Activated naive CD8-positive, alpha-beta T cell treated with anti-CD3 and anti-CD28 coated beads for 36 hours (primary cell): ENCODE measurements at regions not wholly inside any gene's neighbourhood (a gene's known extent, or its start where the extent isn't known, plus 50 kb on each side); places are given as distances from the start of the nearest gene placed in this dataset.

Experiments used
- DNase-seq: peaks from one replicate; pipeline ENCODE4 v3.0.0; 2021
- H3K27ac Mint-ChIP-seq: one replicate; pipeline ENCODE4 v1.8.0; 2022; ENCODE audit warnings: mild to moderate bottlenecking, moderate library complexity, mixed read lengths
- H3K27me3 Mint-ChIP-seq: one replicate; pipeline ENCODE4 v1.8.0; 2022; ENCODE audit warnings: mild to moderate bottlenecking, mixed read lengths
- H3K36me3 Mint-ChIP-seq: one replicate; pipeline ENCODE4 v1.8.0; 2021; ENCODE audit warnings: mild to moderate bottlenecking, mixed read lengths
- H3K4me1 Mint-ChIP-seq: one replicate; pipeline ENCODE4 v1.8.0; 2021; ENCODE audit warnings: mixed read lengths
- H3K4me3 Mint-ChIP-seq: one replicate; pipeline ENCODE4 v1.8.0; 2022; ENCODE audit warnings: mild to moderate bottlenecking, moderate library complexity, mixed read lengths
- H3K9me3 Mint-ChIP-seq: one replicate; pipeline ENCODE4 v1.8.0; 2022; ENCODE audit warnings: mixed read lengths

GRCh38 chr20:4095639-4096038 lies 53.0 kb upstream of the SMOX start:
- Mint-ChIP-seq H3K9me3 (peaks cover 6% of the 10 kb centered on the region), H3K4me3 (no peak overlapping the region), H3K36me3 (no peaks in the 10 kb centered on the region), H3K27ac (no peak overlapping the region), H3K27me3 (peaks cover 7% of the 10 kb centered on the region), H3K4me1 (no peaks in the 10 kb centered on the region)
- no peak for DNase-seq

GRCh38 chr20:4091490-4092479 lies 56.8 kb upstream of the SMOX start:
- Mint-ChIP-seq H3K4me3 (no peak overlapping the region), H3K27me3 (peaks cover 7% of the 10 kb centered on the region), H3K27ac (no peak overlapping the region), H3K9me3 (peaks cover 6% of the 10 kb centered on the region), H3K36me3 (no peaks in the 10 kb centered on the region), H3K4me1 (no peaks in the 10 kb centered on the region)
- peak; percentile 28 for DNase-seq

- Mint-ChIP-seq H3K9me3 (peaks cover 6% of the 10 kb centered on the region), H3K36me3 (no peaks in the 10 kb centered on the region), H3K4me3 (no peak overlapping the region), H3K27me3 (peaks cover 7% of the 10 kb centered on the region), H3K27ac (no peak overlapping the region), H3K4me1 (no peaks in the 10 kb centered on the region)
- DNase-seq = no peak
These were observed 57.7 kb upstream of the SMOX start for GRCh38 chr20:4090756-4091489.

GRCh38 chr20:4089756-4090487 lies 58.7 kb upstream of the SMOX start:
- Mint-ChIP-seq H3K27ac (no peak overlapping the region), H3K36me3 (no peaks in the 10 kb centered on the region), H3K9me3 (no peaks in the 10 kb centered on the region), H3K4me3 (no peak overlapping the region), H3K4me1 (peaks cover 6% of the 10 kb centered on the region), H3K27me3 (no peaks in the 10 kb centered on the region)
- no peak for DNase-seq

GRCh38 chr20:4088766-4089165 lies 59.9 kb upstream of the SMOX start:
- peaks cover 16% of the 10 kb centered on the region for H3K4me1 Mint-ChIP-seq
- H3K27me3 Mint-ChIP-seq = peaks cover 5% of the 10 kb centered on the region
- H3K27ac Mint-ChIP-seq = no peak overlapping the region
- DNase-seq = no peak
- no peaks in the 10 kb centered on the region for H3K9me3 Mint-ChIP-seq
- H3K36me3 Mint-ChIP-seq = peaks cover 1% of the 10 kb centered on the region
- no peak overlapping the region for H3K4me3 Mint-ChIP-seq

GRCh38 chr20:4087923-4088322 lies 60.7 kb upstream of the SMOX start:
- DNase-seq = no peak
- Mint-ChIP-seq H3K36me3 (peaks cover 1% of the 10 kb centered on the region), H3K27me3 (peaks cover 5% of the 10 kb centered on the region)

GRCh38 chr20:4086771-4087687 lies 61.6 kb upstream of the SMOX start:
- H3K9me3 Mint-ChIP-seq = peaks cover 1% of the 10 kb centered on the region
- H3K4me1 Mint-ChIP-seq = peaks cover 27% of the 10 kb centered on the region
- no peak overlapping the region for H3K4me3 Mint-ChIP-seq
- peaks cover 3% of the 10 kb centered on the region for H3K36me3 Mint-ChIP-seq
- H3K27ac Mint-ChIP-seq = no peak overlapping the region
- peaks cover 9% of the 10 kb centered on the region for H3K27me3 Mint-ChIP-seq
- no peak for DNase-seq

More at GRCh38 chr20:4087923-4088322, 60.7 kb upstream of the SMOX start:
- Mint-ChIP-seq H3K4me3 (no peak overlapping the region), H3K4me1 (peaks cover 21% of the 10 kb centered on the region), H3K27ac (no peak overlapping the region), H3K9me3 (no peaks in the 10 kb centered on the region)

- peaks cover 5% of the 10 kb centered on the region for H3K9me3 Mint-ChIP-seq
- no peak for DNase-seq
- no peak overlapping the region for H3K4me3 Mint-ChIP-seq
- H3K27ac Mint-ChIP-seq = peak overlapping the region; percentile 62
- H3K4me1 Mint-ChIP-seq = peaks cover 33% of the 10 kb centered on the region
- H3K27me3 Mint-ChIP-seq = peaks cover 9% of the 10 kb centered on the region
- H3K36me3 Mint-ChIP-seq = peaks cover 9% of the 10 kb centered on the region
These were observed 63.9 kb upstream of the SMOX start for GRCh38 chr20:4084721-4085120.

- peak overlapping the region; percentile 62 for H3K27ac Mint-ChIP-seq
These were observed 64.5 kb upstream of the SMOX start for GRCh38 chr20:4084096-4084495.

GRCh38 chr20:4083098-4083865 lies 65.3 kb upstream of the SMOX start:
- no peak overlapping the region for H3K4me3 Mint-ChIP-seq
- H3K27me3 Mint-ChIP-seq = peaks cover 11% of the 10 kb centered on the region
- H3K4me1 Mint-ChIP-seq = peaks cover 39% of the 10 kb centered on the region
- peak overlapping the region; percentile 54 for H3K27ac Mint-ChIP-seq
- DNase-seq = no peak
- H3K9me3 Mint-ChIP-seq = peaks cover 5% of the 10 kb centered on the region
- H3K36me3 Mint-ChIP-seq = peaks cover 9% of the 10 kb centered on the region

More at GRCh38 chr20:4084096-4084495, 64.5 kb upstream of the SMOX start:
- H3K27me3 Mint-ChIP-seq = peaks cover 9% of the 10 kb centered on the region
- peaks cover 5% of the 10 kb centered on the region for H3K9me3 Mint-ChIP-seq
- H3K4me1 Mint-ChIP-seq = peaks cover 33% of the 10 kb centered on the region
- peaks cover 9% of the 10 kb centered on the region for H3K36me3 Mint-ChIP-seq
- DNase-seq = no peak
- no peak overlapping the region for H3K4me3 Mint-ChIP-seq

GRCh38 chr20:4082406-4083097 lies 66.1 kb upstream of the SMOX start:
- Mint-ChIP-seq H3K27ac (peak overlapping the region; percentile 83), H3K36me3 (peaks cover 9% of the 10 kb centered on the region), H3K4me3 (peak overlapping the region; percentile 49), H3K4me1 (peaks cover 42% of the 10 kb centered on the region), H3K9me3 (peaks cover 5% of the 10 kb centered on the region), H3K27me3 (peaks cover 16% of the 10 kb centered on the region)
- DNase-seq = peak; percentile 54

- H3K4me1 Mint-ChIP-seq = peaks cover 42% of the 10 kb centered on the region
- H3K36me3 Mint-ChIP-seq = peaks cover 9% of the 10 kb centered on the region
- H3K27me3 Mint-ChIP-seq = peaks cover 16% of the 10 kb centered on the region
- DNase-seq = no peak
- peaks cover 5% of the 10 kb centered on the region for H3K9me3 Mint-ChIP-seq
- peak overlapping the region; percentile 4 for H3K27ac Mint-ChIP-seq
- H3K4me3 Mint-ChIP-seq = no peak overlapping the region
These were observed 66.1 kb upstream of the RNF24 start for GRCh38 chr20:4081421-4081820.

GRCh38 chr20:4076671-4077070 lies 61.3 kb upstream of the RNF24 start:
- DNase-seq = no peak
- H3K27me3 Mint-ChIP-seq = peaks cover 7% of the 10 kb centered on the region
- no peak overlapping the region for H3K27ac Mint-ChIP-seq
- H3K4me3 Mint-ChIP-seq = no peak overlapping the region
- peaks cover 13% of the 10 kb centered on the region for H3K4me1 Mint-ChIP-seq
- peaks cover 2% of the 10 kb centered on the region for H3K9me3 Mint-ChIP-seq
- H3K36me3 Mint-ChIP-seq = peaks cover 4% of the 10 kb centered on the region
